BE2C (cell line): ENCODE measurements at regions not wholly inside any gene's neighbourhood (a gene's known extent, or its start where the extent isn't known, plus 50 kb on each side); places are given as distances from the start of the nearest gene placed in this dataset.

Experiments
- DNase-seq: peaks from one replicate; pipeline ENCODE4 v3.0.0-alpha.2; 2020
- H3K27me3 ChIP-seq: fragments of 250-450 bp; sonication (Bioruptor Pico); 2 replicates; pipeline ENCODE4 v1.5.1; 2020; ENCODE audit warnings: mild to moderate bottlenecking
- H3K36me3 ChIP-seq: fragments of 250-450 bp; sonication (Bioruptor Pico); 2 replicates; pipeline ENCODE4 v1.5.1; 2020; ENCODE audit warnings: mild to moderate bottlenecking
- H3K4me1 ChIP-seq: fragments of 250-450 bp; sonication (Bioruptor Pico); 2 replicates; pipeline ENCODE4 v1.5.1; 2020
- H3K4me3 ChIP-seq: 2 replicates; pipeline ENCODE4 v1.5.1; 2011; ENCODE audit warnings: low read depth, low read length
- H3K9me3 ChIP-seq: fragments of 250-450 bp; sonication (Bioruptor Pico); 2 replicates; pipeline ENCODE4 v1.5.1; 2020
- CTCF ChIP-seq: IDR thresholded peaks from 2 replicates; pipeline ENCODE4 v1.5.1; 2012; ENCODE audit warnings: mild to moderate bottlenecking, low read depth, low read length

- Histone ChIP-seq H3K27me3 (peaks cover 4% of the 10 kb centered on the region), H3K36me3 (no peaks in the 10 kb centered on the region), H3K4me3 (no peak overlapping the region), H3K9me3 (no peaks in the 10 kb centered on the region), H3K4me1 (no peaks in the 10 kb centered on the region)
- no peak for TF ChIP-seq CTCF
- no peak for DNase-seq
Observed at GRCh38 chr12:72139411-72139810, 132.8 kb upstream of the TRHDE start.

DNA sequence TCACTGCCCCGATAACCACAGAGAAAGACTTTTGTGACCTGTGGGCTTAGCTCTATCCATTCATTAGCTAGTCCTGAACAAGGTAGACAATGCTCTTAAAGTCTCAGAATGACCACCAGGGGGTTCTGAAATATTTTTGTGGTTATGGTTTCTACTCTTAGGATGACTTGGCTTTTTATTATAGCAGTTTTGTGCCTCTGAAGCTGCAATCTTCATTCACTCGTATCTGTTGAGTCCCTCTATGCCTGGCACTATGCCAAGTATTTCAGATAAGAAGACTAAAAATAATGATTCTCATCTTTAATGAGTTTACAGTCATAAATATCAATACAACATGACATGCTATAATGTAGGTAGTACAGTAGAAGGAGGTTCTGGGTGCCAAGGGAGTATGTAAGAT, 130.8 kb upstream of the TRHDE start:
- DNase-seq = no peak
- Histone ChIP-seq H3K9me3 (no peaks in the 10 kb centered on the region), H3K4me1 (no peaks in the 10 kb centered on the region), H3K4me3 (no peak overlapping the region), H3K27me3 (peaks cover 4% of the 10 kb centered on the region), H3K36me3 (no peaks in the 10 kb centered on the region)
- peak; percentile 41 for TF ChIP-seq CTCF

DNA sequence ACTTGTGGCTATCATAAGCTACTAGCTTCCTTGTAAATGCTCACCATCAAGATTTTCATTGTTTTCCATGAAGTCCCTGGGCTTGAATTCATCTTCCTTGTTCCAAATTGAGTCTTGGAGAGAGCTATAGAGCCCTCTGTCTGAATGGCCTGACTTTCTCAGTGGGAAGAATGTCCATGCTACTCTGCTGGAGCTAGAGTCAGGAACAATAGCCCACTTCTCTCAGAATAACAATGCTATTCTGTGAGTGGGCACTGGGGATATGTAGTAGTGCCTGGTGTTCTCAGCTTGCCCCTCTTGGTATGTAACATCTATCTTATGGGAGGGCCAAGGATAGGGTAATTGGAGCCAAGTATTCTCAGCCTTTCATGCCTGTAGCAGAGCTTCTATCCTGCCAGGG, 127.6 kb upstream of the TRHDE start:
- no peaks in the 10 kb centered on the region for H3K36me3 ChIP-seq
- DNase-seq = no peak
- no peaks in the 10 kb centered on the region for H3K4me1 ChIP-seq
- no peak overlapping the region for H3K4me3 ChIP-seq
- H3K9me3 ChIP-seq = no peaks in the 10 kb centered on the region
- TF ChIP-seq CTCF = no peak
- H3K27me3 ChIP-seq = no peaks in the 10 kb centered on the region; the same call in 1 of the 2 replicates

DNA sequence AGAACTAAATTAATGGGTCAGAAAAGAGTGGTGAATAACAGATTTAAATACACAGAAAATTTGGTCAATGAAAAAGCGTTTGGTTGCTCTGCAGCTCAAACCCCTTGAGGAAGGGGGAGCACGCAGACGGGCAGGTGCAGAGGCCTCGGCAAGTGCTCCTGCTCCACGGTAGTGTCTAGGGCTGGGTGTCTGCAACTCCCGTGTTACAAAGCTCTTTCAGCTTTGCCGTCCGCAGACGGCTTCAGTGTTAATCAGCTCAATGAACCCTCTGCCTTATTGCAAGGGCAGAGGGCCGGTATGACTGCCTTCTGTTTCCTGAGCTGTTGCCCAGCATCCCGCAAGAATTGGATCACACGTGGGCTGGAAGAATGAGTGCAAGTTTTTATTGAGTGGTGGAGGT, 125.7 kb upstream of the TRHDE start:
- Histone ChIP-seq H3K9me3 (no peaks in the 10 kb centered on the region), H3K36me3 (no peaks in the 10 kb centered on the region), H3K4me3 (no peak overlapping the region), H3K4me1 (no peaks in the 10 kb centered on the region), H3K27me3 (no peaks in the 10 kb centered on the region; the same call in 1 of the 2 replicates)
- no peak for TF ChIP-seq CTCF
- no peak for DNase-seq

GRCh38 chr12:72148709-72149108, 123.5 kb upstream of the TRHDE start:
- H3K9me3 ChIP-seq = no peaks in the 10 kb centered on the region
- H3K27me3 ChIP-seq = no peaks in the 10 kb centered on the region; the same call in 1 of the 2 replicates
- TF ChIP-seq CTCF = no peak
- no peaks in the 10 kb centered on the region for H3K36me3 ChIP-seq
- no peak overlapping the region for H3K4me3 ChIP-seq
- DNase-seq = no peak
- H3K4me1 ChIP-seq = no peaks in the 10 kb centered on the region

DNA sequence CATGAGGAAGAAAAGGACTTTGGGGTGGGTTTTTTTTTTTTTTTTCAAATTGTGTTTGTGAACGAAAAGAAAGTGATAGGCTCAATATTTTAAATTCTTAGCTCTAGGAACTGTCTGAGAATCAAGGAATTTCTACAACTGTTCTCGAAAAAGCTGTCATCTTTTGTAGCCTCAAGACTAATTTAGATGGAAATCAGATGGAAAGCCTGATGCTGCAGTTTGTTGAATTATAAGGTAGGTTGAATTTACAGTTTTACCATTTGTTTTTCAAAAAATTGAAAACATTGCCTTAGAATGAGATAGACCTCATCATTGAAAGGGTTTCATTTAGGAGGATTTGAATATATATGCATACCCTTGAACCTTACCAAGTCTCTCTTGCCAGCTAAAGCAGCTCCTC, 109.3 kb upstream of the TRHDE start:
- H3K9me3 ChIP-seq = no peaks in the 10 kb centered on the region
- no peaks in the 10 kb centered on the region for H3K36me3 ChIP-seq
- no peaks in the 10 kb centered on the region for H3K27me3 ChIP-seq
- no peak for TF ChIP-seq CTCF
- no peaks in the 10 kb centered on the region for H3K4me1 ChIP-seq
- H3K4me3 ChIP-seq = no peak overlapping the region
- DNase-seq = no peak
